ENCODE measurements at regions not wholly inside any gene's neighbourhood (a gene's known extent, or its start where the extent isn't known, plus 50 kb on each side); places are given as distances from the start of the nearest gene placed in this dataset.

GRCh38 chr7:85620936-85621685 is 434.3 kb upstream of the SEMA3D start:
- no peaks in the 10 kb centered on the region for H3K4me1 Mint-ChIP-seq (ENCODE audit: low read depth)
- H3K36me3 Mint-ChIP-seq (ENCODE audit: low read depth): no peaks in the 10 kb centered on the region
- no peaks in the 10 kb centered on the region for H3K27me3 Mint-ChIP-seq (ENCODE audit: insufficient read depth)
- H3K9me3 Mint-ChIP-seq: no peaks in the 10 kb centered on the region; the same call in 1 of the 2 replicates
- DNase-seq: no peak
- no peak for TF ChIP-seq CTCF (IDR thresholded peaks at IDR 0.05)
- no peak overlapping the region for H3K4me3 Mint-ChIP-seq
- H3K27ac Mint-ChIP-seq: no peak overlapping the region

GRCh38 chr7:85619236-85619635 is 432.4 kb upstream of the SEMA3D start:
- no peak overlapping the region for H3K4me3 Mint-ChIP-seq

GRCh38 chr7:85614684-85615083 is 427.8 kb upstream of the SEMA3D start:
- no peak for DNase-seq
- no peak overlapping the region for H3K27ac Mint-ChIP-seq
- no peaks in the 10 kb centered on the region for H3K4me1 Mint-ChIP-seq (ENCODE audit: low read depth)
- no peak for TF ChIP-seq CTCF (IDR thresholded peaks at IDR 0.05)
- H3K4me3 Mint-ChIP-seq: no peak overlapping the region
- no peaks in the 10 kb centered on the region for H3K36me3 Mint-ChIP-seq (ENCODE audit: low read depth)
- peaks cover 11% of the 10 kb centered on the region for H3K9me3 Mint-ChIP-seq
- H3K27me3 Mint-ChIP-seq (ENCODE audit: insufficient read depth): no peaks in the 10 kb centered on the region; the same call in 1 of the 2 replicates

More at GRCh38 chr7:85619236-85619635, 432.4 kb upstream of the SEMA3D start:
- no peak overlapping the region for H3K27ac Mint-ChIP-seq
- H3K4me1 Mint-ChIP-seq (ENCODE audit: low read depth): no peaks in the 10 kb centered on the region
- H3K36me3 Mint-ChIP-seq (ENCODE audit: low read depth): no peaks in the 10 kb centered on the region
- H3K9me3 Mint-ChIP-seq: peaks cover 4% of the 10 kb centered on the region
- DNase-seq: no peak
- TF ChIP-seq CTCF (IDR thresholded peaks at IDR 0.05): no peak
- H3K27me3 Mint-ChIP-seq (ENCODE audit: insufficient read depth): no peaks in the 10 kb centered on the region; the same call in 1 of the 2 replicates

- H3K27ac Mint-ChIP-seq: no peak overlapping the region
These were observed 425.7 kb upstream of the SEMA3D start for GRCh38 chr7:85612514-85612913.

GRCh38 chr7:85608804-85609203 is 421.9 kb upstream of the SEMA3D start:
- DNase-seq: no peak
- Mint-ChIP-seq H3K4me3 (no peak overlapping the region), H3K9me3 (peaks cover 8% of the 10 kb centered on the region; the same call in 1 of the 2 replicates), H3K27me3 (ENCODE audit: insufficient read depth) (no peaks in the 10 kb centered on the region), H3K36me3 (ENCODE audit: low read depth) (no peaks in the 10 kb centered on the region), H3K4me1 (ENCODE audit: low read depth) (no peaks in the 10 kb centered on the region), H3K27ac (no peak overlapping the region)
- TF ChIP-seq CTCF (IDR thresholded peaks at IDR 0.05): no peak

More at GRCh38 chr7:85612514-85612913, 425.7 kb upstream of the SEMA3D start:
- TF ChIP-seq CTCF (IDR thresholded peaks at IDR 0.05): no peak
- H3K36me3 Mint-ChIP-seq (ENCODE audit: low read depth): no peaks in the 10 kb centered on the region
- no peak for DNase-seq
- no peaks in the 10 kb centered on the region for H3K4me1 Mint-ChIP-seq (ENCODE audit: low read depth)
- peaks cover 11% of the 10 kb centered on the region for H3K9me3 Mint-ChIP-seq
- no peak overlapping the region for H3K4me3 Mint-ChIP-seq
- no peaks in the 10 kb centered on the region; the same call in 1 of the 2 replicates for H3K27me3 Mint-ChIP-seq (ENCODE audit: insufficient read depth)
